Neural crest cell (in vitro differentiated cells): ENCODE measurements at regions not wholly inside any gene's neighbourhood (a gene's known extent, or its start where the extent isn't known, plus 50 kb on each side); places are given as distances from the start of the nearest gene placed in this dataset.
A peak's percentile ranks its signal among the peaks of the same experiment; 100 is the strongest.
"Not testable (repeated sequence)": the region's sequence is repeated elsewhere in the genome, so short reads cannot be mapped to it uniquely, and the experiment has no call there.

ENCODE experiments used
- DNase-seq: peaks from one replicate; pipeline ENCODE4 v3.0.0; 2021; ENCODE audit warnings: low read depth, mixed read lengths, low spot score
- H3K27ac Mint-ChIP-seq: one replicate; pipeline ENCODE4 v1.8.0; 2021; ENCODE audit warnings: mild to moderate bottlenecking, mixed read lengths; ENCODE audit not compliant: unreplicated experiment
- H3K27me3 Mint-ChIP-seq: 2 replicates; pipeline ENCODE4 v1.8.0; 2021; ENCODE audit warnings: low read depth, mild to moderate bottlenecking, mixed read lengths
- H3K36me3 Mint-ChIP-seq: 2 replicates; pipeline ENCODE4 v1.8.0; 2021; ENCODE audit warnings: low read depth, mild to moderate bottlenecking, mixed read lengths
- H3K4me1 Mint-ChIP-seq: 2 replicates; pipeline ENCODE4 v1.8.0; 2021; ENCODE audit warnings: mixed read lengths
- H3K4me3 Mint-ChIP-seq: one replicate; pipeline ENCODE4 v1.8.0; 2021; ENCODE audit warnings: mild to moderate bottlenecking, mixed read lengths
- H3K9me3 Mint-ChIP-seq: 2 replicates; pipeline ENCODE4 v1.8.0; 2021; ENCODE audit warnings: mixed read lengths
- TF ChIP-seq, protein P1 (sequence below): fragments of 200-600 bp; sonication (generic); conservative IDR thresholded peaks from 2 replicates; pipeline ENCODE4 v1.5.0; 2021; ENCODE audit warnings: antibody characterized with exemption, mild to moderate bottlenecking

DNA sequence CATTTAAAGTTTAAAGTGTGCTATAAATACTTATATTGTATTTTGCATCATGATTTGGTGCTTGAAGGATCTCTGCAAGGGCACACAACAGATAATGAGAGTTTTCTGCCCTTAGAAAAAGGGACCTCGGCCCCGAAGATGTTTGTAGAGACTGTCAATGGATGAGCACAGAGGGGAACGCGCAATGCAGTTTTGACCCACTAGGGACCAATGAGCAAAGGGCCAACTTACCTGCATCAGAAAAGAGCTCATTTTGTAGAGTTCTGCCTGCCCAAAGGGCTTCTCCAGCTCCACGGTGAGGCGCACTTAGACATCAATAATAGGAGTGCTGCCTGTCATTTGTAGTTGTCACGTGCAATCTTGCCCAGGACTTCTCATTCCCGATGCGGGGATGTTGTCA is 91.1 kb downstream of the BUB3 start:
- Mint-ChIP-seq H3K9me3 (no peaks in the 10 kb centered on the region), H3K27ac (no peak overlapping the region), H3K4me1 (peaks cover 3% of the 10 kb centered on the region), H3K27me3 (no peaks in the 10 kb centered on the region), H3K36me3 (no peaks in the 10 kb centered on the region), H3K4me3 (no peak overlapping the region)
- no peak for DNase-seq
- TF ChIP-seq, protein P1, sequence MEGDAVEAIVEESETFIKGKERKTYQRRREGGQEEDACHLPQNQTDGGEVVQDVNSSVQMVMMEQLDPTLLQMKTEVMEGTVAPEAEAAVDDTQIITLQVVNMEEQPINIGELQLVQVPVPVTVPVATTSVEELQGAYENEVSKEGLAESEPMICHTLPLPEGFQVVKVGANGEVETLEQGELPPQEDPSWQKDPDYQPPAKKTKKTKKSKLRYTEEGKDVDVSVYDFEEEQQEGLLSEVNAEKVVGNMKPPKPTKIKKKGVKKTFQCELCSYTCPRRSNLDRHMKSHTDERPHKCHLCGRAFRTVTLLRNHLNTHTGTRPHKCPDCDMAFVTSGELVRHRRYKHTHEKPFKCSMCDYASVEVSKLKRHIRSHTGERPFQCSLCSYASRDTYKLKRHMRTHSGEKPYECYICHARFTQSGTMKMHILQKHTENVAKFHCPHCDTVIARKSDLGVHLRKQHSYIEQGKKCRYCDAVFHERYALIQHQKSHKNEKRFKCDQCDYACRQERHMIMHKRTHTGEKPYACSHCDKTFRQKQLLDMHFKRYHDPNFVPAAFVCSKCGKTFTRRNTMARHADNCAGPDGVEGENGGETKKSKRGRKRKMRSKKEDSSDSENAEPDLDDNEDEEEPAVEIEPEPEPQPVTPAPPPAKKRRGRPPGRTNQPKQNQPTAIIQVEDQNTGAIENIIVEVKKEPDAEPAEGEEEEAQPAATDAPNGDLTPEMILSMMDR = no peak

DNA sequence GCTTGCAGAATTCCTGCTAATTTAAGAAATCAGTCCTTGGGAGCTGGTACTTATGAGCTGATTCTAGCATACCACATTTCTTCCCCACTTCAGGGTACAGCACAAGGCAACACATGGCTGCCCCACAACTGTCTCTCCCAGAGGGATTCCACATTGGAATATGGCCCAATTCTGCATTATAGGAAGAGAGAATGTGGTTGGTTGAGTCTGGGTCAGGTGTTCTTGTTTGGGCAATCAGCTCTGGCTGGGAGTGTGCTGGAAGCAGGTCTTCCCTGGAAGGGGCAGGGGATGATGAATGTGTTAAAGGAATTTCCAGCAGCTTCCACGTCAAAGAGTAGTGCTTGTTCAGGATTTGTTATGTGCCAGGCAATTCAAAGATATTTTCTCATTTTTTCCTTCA is 95.7 kb downstream of the BUB3 start:
- H3K27me3 Mint-ChIP-seq = no peaks in the 10 kb centered on the region
- no peak for DNase-seq
- no peak overlapping the region for H3K27ac Mint-ChIP-seq
- H3K4me3 Mint-ChIP-seq = no peak overlapping the region
- no peaks in the 10 kb centered on the region for H3K9me3 Mint-ChIP-seq
- H3K4me1 Mint-ChIP-seq = peaks cover 11% of the 10 kb centered on the region
- TF ChIP-seq, protein P1 = no peak
- H3K36me3 Mint-ChIP-seq = no peaks in the 10 kb centered on the region

DNA sequence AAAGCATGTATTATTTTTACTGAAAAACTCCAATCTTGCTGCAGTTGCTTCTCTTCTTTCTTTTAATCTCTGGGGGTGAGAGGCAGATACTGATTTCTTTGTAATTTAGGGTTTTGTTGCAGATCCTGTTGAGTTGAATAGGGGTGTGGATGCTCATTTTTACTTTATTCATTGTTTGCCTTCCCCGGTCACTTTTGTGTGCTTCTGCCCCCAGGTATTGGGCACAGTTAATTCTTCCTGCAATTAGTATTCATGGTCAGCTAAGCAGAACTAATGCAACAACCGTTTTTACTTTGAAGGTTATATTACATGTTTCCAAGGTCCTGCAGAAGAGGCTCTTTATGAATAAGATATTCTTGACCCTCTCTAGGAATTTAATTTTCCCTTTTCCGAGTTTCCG is 96.4 kb downstream of the BUB3 start:
- DNase-seq = no peak
- H3K36me3 Mint-ChIP-seq = no peaks in the 10 kb centered on the region
- no peak overlapping the region for H3K4me3 Mint-ChIP-seq
- TF ChIP-seq, protein P1 = no peak
- H3K4me1 Mint-ChIP-seq = peaks cover 11% of the 10 kb centered on the region
- no peaks in the 10 kb centered on the region for H3K27me3 Mint-ChIP-seq
- H3K27ac Mint-ChIP-seq = no peak overlapping the region
- H3K9me3 Mint-ChIP-seq = no peaks in the 10 kb centered on the region

DNA sequence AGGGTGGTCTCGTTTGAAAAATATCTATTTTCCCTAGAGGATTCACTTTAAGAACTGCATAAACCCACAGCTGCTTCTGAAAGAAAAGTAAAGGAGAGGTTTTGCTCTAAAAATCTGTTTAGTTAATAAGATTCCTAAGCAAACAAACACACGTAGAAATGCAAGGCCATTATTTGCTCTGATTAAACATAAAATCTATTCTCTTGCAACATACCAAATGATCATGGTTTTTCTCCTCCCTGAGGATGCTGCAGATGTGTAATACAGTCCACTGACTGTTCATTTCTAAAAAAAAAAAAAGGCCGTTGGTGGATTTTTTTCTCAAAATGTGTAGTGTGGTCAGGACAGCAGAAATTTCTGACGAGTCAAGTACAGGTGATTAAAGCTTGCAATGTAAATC is 98.6 kb downstream of the BUB3 start:
- Mint-ChIP-seq H3K4me3 (no peak overlapping the region), H3K27me3 (no peaks in the 10 kb centered on the region), H3K36me3 (peaks cover 2% of the 10 kb centered on the region), H3K4me1 (peaks cover 11% of the 10 kb centered on the region), H3K27ac (peak overlapping the region; percentile 94), H3K9me3 (no peaks in the 10 kb centered on the region)
- TF ChIP-seq, protein P1 = no peak
- DNase-seq = no peak

DNA sequence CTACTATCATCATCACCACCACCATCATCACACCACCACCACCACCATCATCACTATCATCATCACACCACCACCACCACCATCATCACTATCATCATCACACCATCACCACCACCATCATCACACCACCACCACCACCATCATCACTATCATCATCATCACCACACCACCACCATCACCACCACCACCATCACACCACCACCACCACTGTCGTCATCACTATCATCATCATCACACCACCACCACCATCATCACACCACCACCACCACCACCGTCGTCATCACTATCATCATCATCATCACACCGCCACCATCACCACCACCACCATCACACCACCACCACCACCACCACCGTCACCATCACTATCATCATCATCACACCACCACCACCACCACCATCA is 100.1 kb downstream of the BUB3 start:
- H3K27ac Mint-ChIP-seq, DNase-seq, H3K36me3 Mint-ChIP-seq, H3K9me3 Mint-ChIP-seq, H3K27me3 Mint-ChIP-seq, H3K4me3 Mint-ChIP-seq: not testable (repeated sequence)
- peaks cover 11% of the 10 kb centered on the region for H3K4me1 Mint-ChIP-seq

DNA sequence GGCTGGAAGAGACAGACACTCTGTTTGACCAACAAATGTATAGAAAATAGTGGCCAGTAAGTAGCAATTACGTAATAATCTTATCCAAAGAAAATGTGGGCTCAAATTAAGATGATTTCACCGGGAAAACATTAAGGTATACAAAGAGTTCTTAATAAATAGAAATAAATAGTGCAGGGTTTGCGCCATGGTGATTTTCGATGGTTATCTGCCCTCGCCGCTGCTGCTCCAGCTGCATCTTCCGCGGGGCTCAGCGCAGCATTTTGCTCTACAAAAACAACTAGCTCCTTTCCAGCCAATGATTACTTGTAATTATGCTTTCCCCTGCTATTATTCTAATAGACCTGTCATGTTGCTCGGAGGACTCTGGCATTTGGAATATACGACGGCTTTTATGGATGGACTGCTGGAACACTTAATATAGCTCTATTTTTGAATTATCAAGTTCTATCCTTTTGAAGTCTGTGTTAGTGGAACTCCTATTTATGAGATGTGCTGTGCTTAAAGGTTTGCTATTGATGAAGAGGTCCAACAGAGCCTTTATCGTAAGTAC is 103.8 kb downstream of the BUB3 start:
- Mint-ChIP-seq H3K4me3 (no peak overlapping the region), H3K27ac (no peak overlapping the region), H3K36me3 (peaks cover 2% of the 10 kb centered on the region), H3K4me1 (no peaks in the 10 kb centered on the region), H3K27me3 (no peaks in the 10 kb centered on the region), H3K9me3 (no peaks in the 10 kb centered on the region)
- TF ChIP-seq, protein P1 = no peak
- DNase-seq = no peak
